IPS-15b (cell line): ENCODE measurements at regions not wholly inside any gene's neighbourhood (a gene's known extent, or its start where the extent isn't known, plus 50 kb on each side); places are given as distances from the start of the nearest gene placed in this dataset.

Source experiments
- H3K27me3 ChIP-seq: one replicate; pipeline ENCODE4 v1.6.1; 2013; ENCODE audit warnings: low read length; ENCODE audit not compliant: control insufficient read depth, insufficient read depth
- H3K36me3 ChIP-seq: one replicate; pipeline ENCODE4 v1.6.1; 2013; ENCODE audit warnings: low read length; ENCODE audit not compliant: control insufficient read depth, insufficient read depth
- H3K4me1 ChIP-seq: one replicate; pipeline ENCODE4 v1.6.1; 2013; ENCODE audit warnings: mild to moderate bottlenecking, low read length; ENCODE audit not compliant: control insufficient read depth, insufficient read depth
- H3K4me3 ChIP-seq: one replicate; pipeline ENCODE4 v1.5.1; 2013; ENCODE audit warnings: low read depth, low read length
- H3K9ac ChIP-seq: one replicate; pipeline ENCODE4 v1.6.1; 2013; ENCODE audit warnings: low read depth, mild to moderate bottlenecking, low read length
- H3K9me3 ChIP-seq: one replicate; pipeline ENCODE4 v1.6.1; 2013; ENCODE audit warnings: mild to moderate bottlenecking, low read length; ENCODE audit not compliant: control insufficient read depth, insufficient read depth

DNA sequence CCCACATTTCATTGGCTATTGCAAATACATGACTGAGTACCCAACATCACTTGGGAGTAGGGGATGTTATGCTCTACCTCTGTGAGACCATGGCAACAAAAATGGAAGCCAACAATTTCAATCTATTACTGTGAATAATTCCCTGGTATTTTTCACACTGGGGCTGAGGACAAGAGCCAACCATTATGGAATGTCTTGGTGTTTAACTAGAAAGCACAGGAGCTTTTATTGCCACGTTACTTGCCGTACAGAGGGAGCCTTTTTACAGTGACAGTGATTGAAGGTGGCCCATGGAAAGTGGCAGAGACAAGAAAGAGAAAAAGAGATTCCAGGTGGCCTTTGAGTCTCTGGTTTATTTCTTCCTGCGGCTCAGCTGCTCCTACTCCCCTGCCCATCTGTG lies 105.7 kb upstream of the TBC1D5 start:
- Histone ChIP-seq H3K36me3 (no peaks in the 10 kb centered on the region), H3K27me3 (no peaks in the 10 kb centered on the region), H3K4me1 (no peaks in the 10 kb centered on the region), H3K9ac (no peak overlapping the region), H3K9me3 (no peaks in the 10 kb centered on the region), H3K4me3 (no peak overlapping the region)

- Histone ChIP-seq H3K9ac (no peak overlapping the region), H3K9me3 (no peaks in the 10 kb centered on the region)
Measured at GRCh38 chr3:17847156-17847555, 104.7 kb upstream of the TBC1D5 start.

GRCh38 chr3:17846466-17846865 lies 104.0 kb upstream of the TBC1D5 start:
- H3K36me3 ChIP-seq, result no peaks in the 10 kb centered on the region
- no peaks in the 10 kb centered on the region for H3K9me3 ChIP-seq
- no peaks in the 10 kb centered on the region for H3K27me3 ChIP-seq
- no peaks in the 10 kb centered on the region for H3K4me1 ChIP-seq
- H3K4me3 ChIP-seq, result no peak overlapping the region
- no peak overlapping the region for H3K9ac ChIP-seq

More at GRCh38 chr3:17847156-17847555, 104.7 kb upstream of the TBC1D5 start:
- H3K4me3 ChIP-seq, result no peak overlapping the region
- no peaks in the 10 kb centered on the region for H3K4me1 ChIP-seq
- no peaks in the 10 kb centered on the region for H3K36me3 ChIP-seq
- no peaks in the 10 kb centered on the region for H3K27me3 ChIP-seq

DNA sequence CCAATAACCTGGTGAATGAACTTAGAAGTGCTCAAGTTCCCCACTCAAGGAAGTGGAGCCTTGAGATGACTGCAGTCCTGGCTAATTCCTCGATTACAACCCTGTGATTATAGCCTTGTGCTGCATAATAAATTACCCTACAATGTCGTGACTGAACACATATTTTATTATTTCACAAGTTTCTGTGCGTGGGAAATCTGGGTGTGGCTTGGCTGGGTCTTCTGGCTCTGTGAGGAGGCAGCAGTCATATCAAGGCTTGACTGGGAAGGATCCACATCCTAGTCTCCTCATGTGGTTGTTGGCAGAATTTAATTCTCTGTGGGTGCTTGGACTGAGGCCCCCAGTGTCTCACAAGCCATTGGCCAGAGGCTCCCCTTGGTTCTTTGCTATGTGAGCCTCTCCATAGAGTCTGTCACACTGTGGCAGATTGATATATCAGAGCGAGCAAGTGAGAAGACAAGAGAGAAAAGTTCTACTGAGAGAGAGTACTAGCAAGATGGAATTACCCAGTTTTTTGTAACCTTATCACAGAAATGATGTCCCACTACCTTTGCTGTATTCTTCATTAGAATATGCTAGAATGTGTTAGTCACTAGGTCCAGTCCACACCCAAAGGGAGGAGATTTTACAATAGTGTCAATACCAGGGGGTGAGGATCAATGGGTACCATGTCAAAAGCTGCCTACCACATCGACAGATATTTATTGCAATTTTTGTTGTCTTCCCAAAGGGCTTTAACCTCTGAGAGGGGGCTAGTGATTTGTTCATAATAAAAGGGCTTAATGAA lies 102.8 kb upstream of the TBC1D5 start:
- no peak overlapping the region for H3K4me3 ChIP-seq
- H3K9me3 ChIP-seq, result no peaks in the 10 kb centered on the region
- no peaks in the 10 kb centered on the region for H3K27me3 ChIP-seq
- H3K9ac ChIP-seq, result no peak overlapping the region
- H3K4me1 ChIP-seq, result peaks cover 3% of the 10 kb centered on the region
- no peaks in the 10 kb centered on the region for H3K36me3 ChIP-seq

- Histone ChIP-seq H3K27me3 (no peaks in the 10 kb centered on the region), H3K4me3 (no peak overlapping the region), H3K4me1 (peaks cover 3% of the 10 kb centered on the region), H3K9me3 (no peaks in the 10 kb centered on the region), H3K36me3 (no peaks in the 10 kb centered on the region), H3K9ac (no peak overlapping the region)
Measured at GRCh38 chr3:17844236-17844635, 101.8 kb upstream of the TBC1D5 start.

GRCh38 chr3:17841190-17841828 lies 98.9 kb upstream of the TBC1D5 start:
- H3K36me3 ChIP-seq, result no peaks in the 10 kb centered on the region
- H3K4me3 ChIP-seq, result no peak overlapping the region
- H3K9ac ChIP-seq, result no peak overlapping the region
- H3K4me1 ChIP-seq, result peaks cover 3% of the 10 kb centered on the region
- no peaks in the 10 kb centered on the region for H3K9me3 ChIP-seq
- no peaks in the 10 kb centered on the region for H3K27me3 ChIP-seq

GRCh38 chr3:17840651-17841050 lies 98.2 kb upstream of the TBC1D5 start:
- no peaks in the 10 kb centered on the region for H3K36me3 ChIP-seq
- no peak overlapping the region for H3K9ac ChIP-seq
- H3K4me3 ChIP-seq, result no peak overlapping the region
- H3K4me1 ChIP-seq, result peaks cover 3% of the 10 kb centered on the region
- H3K27me3 ChIP-seq, result no peaks in the 10 kb centered on the region
- H3K9me3 ChIP-seq, result no peaks in the 10 kb centered on the region

GRCh38 chr3:17840126-17840525 lies 97.7 kb upstream of the TBC1D5 start:
- peaks cover 3% of the 10 kb centered on the region for H3K4me1 ChIP-seq
- H3K4me3 ChIP-seq, result no peak overlapping the region
- H3K36me3 ChIP-seq, result no peaks in the 10 kb centered on the region
- no peaks in the 10 kb centered on the region for H3K9me3 ChIP-seq
- no peaks in the 10 kb centered on the region for H3K27me3 ChIP-seq
- H3K9ac ChIP-seq, result no peak overlapping the region

- Histone ChIP-seq H3K4me1 (peaks cover 3% of the 10 kb centered on the region), H3K4me3 (no peak overlapping the region), H3K27me3 (no peaks in the 10 kb centered on the region), H3K36me3 (no peaks in the 10 kb centered on the region), H3K9ac (no peak overlapping the region), H3K9me3 (no peaks in the 10 kb centered on the region)
Measured at GRCh38 chr3:17836919-17837318, 94.5 kb upstream of the TBC1D5 start.

DNA sequence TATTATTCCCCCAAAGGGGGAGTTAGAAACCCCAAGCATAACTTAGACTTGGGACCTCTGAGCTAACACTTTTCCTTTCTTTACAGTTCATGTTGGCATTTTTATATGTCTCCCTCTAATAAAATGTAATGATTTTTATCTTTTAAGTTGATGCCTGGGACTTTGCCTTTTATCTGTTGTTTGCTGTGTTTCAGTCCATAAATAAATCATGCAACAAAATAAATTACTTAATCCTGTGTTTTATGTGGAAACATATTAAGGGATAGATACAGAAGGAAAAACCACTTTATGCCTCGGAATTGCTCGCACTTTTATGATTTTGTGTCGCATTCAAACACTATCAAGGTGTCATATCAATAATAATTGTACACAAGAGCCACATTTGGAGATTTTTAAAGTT lies 93.7 kb upstream of the TBC1D5 start:
- no peak overlapping the region for H3K4me3 ChIP-seq
- no peaks in the 10 kb centered on the region for H3K9me3 ChIP-seq
- H3K4me1 ChIP-seq, result peaks cover 3% of the 10 kb centered on the region
- no peak overlapping the region for H3K9ac ChIP-seq
- no peaks in the 10 kb centered on the region for H3K36me3 ChIP-seq
- no peaks in the 10 kb centered on the region for H3K27me3 ChIP-seq

- H3K4me3 ChIP-seq, result no peak overlapping the region
- H3K9me3 ChIP-seq, result no peaks in the 10 kb centered on the region
Measured at GRCh38 chr3:17833786-17834559, 91.5 kb upstream of the TBC1D5 start.

More at GRCh38 chr3:17833786-17834559, 91.5 kb upstream of the TBC1D5 start:
- no peaks in the 10 kb centered on the region for H3K4me1 ChIP-seq
- no peak overlapping the region for H3K9ac ChIP-seq
- H3K27me3 ChIP-seq, result no peaks in the 10 kb centered on the region
- H3K36me3 ChIP-seq, result no peaks in the 10 kb centered on the region
